Tibial nerve (tissue), 4 donors: ENCODE measurements at regions not wholly inside any gene's neighbourhood (a gene's known extent, or its start where the extent isn't known, plus 50 kb on each side); places are given as distances from the start of the nearest gene placed in this dataset.

Experiments used
- DNase-seq, 2 donors: peaks; one replicate each; pipeline ENCODE4 v3.0.0-alpha.2; 2019; ENCODE audit warnings: low spot score in 2 of 2
- H3K27ac ChIP-seq, 4 donors: fragments of 200-600 bp; sonication (generic) in 3 of 4; one replicate each; pipeline ENCODE4 v1.5.1; 2017 to 2019; ENCODE audit warnings: mild to moderate bottlenecking in 1 of 4
- H3K27me3 ChIP-seq, 2 donors: fragments of 200-600 bp; sonication (generic) in 1 of 2; one replicate each; pipeline versions ENCODE4 v1.5.1 to v1.6.0; 2017 to 2019
- H3K36me3 ChIP-seq, 3 donors: fragments of 200-600 bp; sonication (generic); one replicate each; pipeline ENCODE4 v1.5.1; 2018 to 2019
- H3K4me1 ChIP-seq, 4 donors: fragments of 200-600 bp; sonication (generic) in 3 of 4; one replicate each; pipeline ENCODE4 v1.5.1; 2017 to 2019
- H3K4me3 ChIP-seq, 4 donors: fragments of 200-600 bp; sonication (generic) in 3 of 4; one replicate each; pipeline ENCODE4 v1.5.1; 2017 to 2019; ENCODE audit warnings: mild to moderate bottlenecking in 1 of 4, moderate library complexity in 1 of 4
- H3K9me3 ChIP-seq, 4 donors: fragments of 200-600 bp; sonication (generic) in 3 of 4; one replicate each; pipeline ENCODE4 v1.5.1; 2017 to 2019
- CTCF ChIP-seq, 5 experiments: fragments of 200-600 bp in 3 of 5; fragments of 450-650 bp in 2 of 5; sonication (generic) in 3 of 5; IDR thresholded peaks; one replicate each; pipeline ENCODE4 v1.5.1; 2016 to 2019; ENCODE audit warnings: antibody characterized with exemption in 5 of 5, mild to moderate bottlenecking in 3 of 5, moderate library complexity in 2 of 5
- EP300 ChIP-seq, 2 donors: sonication (generic); formaldehyde crosslinking; IDR thresholded peaks; one replicate each; pipeline ENCODE4 v1.6.1; 2017; ENCODE audit warnings: antibody characterized with exemption in 2 of 2, mild to moderate bottlenecking in 1 of 2
- POLR2A ChIP-seq, 2 donors: fragments of 450-650 bp; IDR thresholded peaks; one replicate each; pipeline ENCODE4 v1.6.1; 2017; ENCODE audit warnings: antibody characterized with exemption in 2 of 2, mild to moderate bottlenecking in 2 of 2, moderate library complexity in 2 of 2
- WGBS, 2 donors: methylation state at CpG; one replicate each; pipeline ENCODE4 v1.1.5; 2018; 5-methylcytosine and 5-hydroxymethylcytosine counted together

DNA sequence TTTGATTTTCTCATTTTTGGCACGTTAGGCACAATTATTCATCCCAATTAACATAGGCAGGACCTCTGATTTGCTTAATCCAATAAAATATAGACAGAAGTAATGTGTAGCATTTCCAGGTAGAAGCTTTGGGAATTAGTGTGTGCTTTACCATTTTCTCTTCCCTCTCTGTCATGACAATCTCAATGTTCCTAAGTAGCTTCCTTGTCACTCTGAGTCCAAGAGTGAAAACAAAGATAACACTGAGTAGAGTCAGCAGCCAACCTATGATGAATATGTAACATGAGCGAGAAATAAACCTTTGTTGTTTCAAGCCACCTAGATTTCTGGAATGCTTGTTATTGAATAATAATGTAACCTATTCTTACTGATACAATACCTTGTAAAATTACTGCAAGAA is 283.8 kb downstream of the OMA1 start:
- Histone ChIP-seq H3K9me3 (no peaks in the 10 kb centered on the region), H3K4me1 (no peaks in the 10 kb centered on the region), H3K36me3 (peaks cover 0 to 8% (median 0%) of the 10 kb centered on the region in 3 donors), H3K27me3 (no peaks in the 10 kb centered on the region), H3K4me3 (no peak overlapping the region), H3K27ac (no peak overlapping the region)
- TF ChIP-seq EP300 (IDR thresholded peaks at IDR 0.05) (no peak), POLR2A (IDR thresholded peaks at IDR 0.05) (no peak)
- no peak for DNase-seq
- WGBS, 2 donors: 81 to 89% methylated on average over 2 of the region's 2 CpGs

DNA sequence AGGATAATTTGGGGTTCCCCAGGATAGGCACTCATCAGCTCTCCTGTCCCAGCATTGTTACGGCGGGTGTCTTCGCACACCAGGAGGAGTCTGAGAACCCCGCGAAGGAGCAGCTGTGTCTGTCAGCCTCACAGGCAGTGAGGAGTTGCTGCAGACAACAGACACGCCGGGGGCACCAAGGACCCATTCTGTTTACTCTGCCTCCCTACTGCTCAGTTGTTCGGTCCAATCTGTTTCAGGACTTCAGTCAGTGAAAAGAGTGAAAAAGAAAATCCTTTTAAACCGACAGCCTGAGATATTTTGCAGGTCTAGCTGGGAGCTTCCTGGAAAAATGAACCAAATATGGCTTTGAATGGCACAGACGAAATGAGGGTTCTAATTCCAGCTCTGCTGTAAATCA is 288.4 kb downstream of the OMA1 start:
- TF ChIP-seq EP300 (IDR thresholded peaks at IDR 0.05): no peak
- TF ChIP-seq POLR2A (IDR thresholded peaks at IDR 0.05): no peak
- TF ChIP-seq CTCF (IDR thresholded peaks at IDR 0.05): no peak
- DNase-seq: no peak
- Histone ChIP-seq H3K27ac (no peak overlapping the region), H3K36me3 (peaks cover 0 to 8% (median 0%) of the 10 kb centered on the region in 3 donors), H3K27me3 (no peaks in the 10 kb centered on the region), H3K9me3 (peaks cover 0 to 10% (median 0%) of the 10 kb centered on the region in 4 donors), H3K4me1 (no peaks in the 10 kb centered on the region), H3K4me3 (no peak overlapping the region)
- 76 to 82% methylated on average over 10 of the region's 10 CpGs for WGBS, 2 donors

GRCh38 chr1:58257003-58257402 is 289.5 kb downstream of the OMA1 start:
- Histone ChIP-seq H3K4me3 (no peak overlapping the region), H3K9me3 (peaks cover 0 to 10% (median 0%) of the 10 kb centered on the region in 4 donors), H3K27ac (no peak overlapping the region), H3K27me3 (no peaks in the 10 kb centered on the region), H3K36me3 (peaks cover 0 to 4% (median 0%) of the 10 kb centered on the region in 3 donors), H3K4me1 (no peaks in the 10 kb centered on the region)
- no peak for DNase-seq
- no peak for TF ChIP-seq POLR2A (IDR thresholded peaks at IDR 0.05)
- TF ChIP-seq CTCF (IDR thresholded peaks at IDR 0.05): no peak
- no peak for TF ChIP-seq EP300 (IDR thresholded peaks at IDR 0.05)
- WGBS, 2 donors: 76 to 92% methylated on average over 1 of the region's 1 CpG

DNA sequence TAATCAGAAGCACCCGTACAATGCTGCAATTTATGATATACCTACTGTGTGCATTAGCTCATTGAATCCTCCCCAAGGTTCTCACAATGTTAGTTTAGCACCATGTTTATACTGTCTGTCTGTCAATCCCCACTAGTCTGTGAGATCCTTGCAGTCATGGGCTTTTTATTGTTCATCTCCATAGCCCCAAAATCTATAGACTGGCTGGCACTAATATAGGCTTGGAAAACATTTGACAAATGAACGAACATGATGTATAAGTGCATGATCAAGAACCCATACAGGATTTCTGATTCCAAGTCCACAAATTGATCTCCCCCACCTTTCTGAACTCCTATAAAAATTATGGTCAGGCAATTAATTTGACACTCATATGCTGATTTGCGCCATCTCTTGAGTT is 290.0 kb downstream of the OMA1 start:
- H3K9me3 ChIP-seq: peaks cover 0 to 10% (median 0%) of the 10 kb centered on the region in 4 donors
- H3K27me3 ChIP-seq: no peaks in the 10 kb centered on the region
- no peaks in the 10 kb centered on the region for H3K4me1 ChIP-seq
- no peak for DNase-seq
- H3K27ac ChIP-seq: no peak overlapping the region
- WGBS, 2 donors: 88 to 90% methylated on average over 3 of the region's 3 CpGs
- H3K4me3 ChIP-seq: no peak overlapping the region
- no peaks in the 10 kb centered on the region for H3K36me3 ChIP-seq
- TF ChIP-seq CTCF (IDR thresholded peaks at IDR 0.05) (no peak), EP300 (IDR thresholded peaks at IDR 0.05) (no peak), POLR2A (IDR thresholded peaks at IDR 0.05) (no peak)

DNA sequence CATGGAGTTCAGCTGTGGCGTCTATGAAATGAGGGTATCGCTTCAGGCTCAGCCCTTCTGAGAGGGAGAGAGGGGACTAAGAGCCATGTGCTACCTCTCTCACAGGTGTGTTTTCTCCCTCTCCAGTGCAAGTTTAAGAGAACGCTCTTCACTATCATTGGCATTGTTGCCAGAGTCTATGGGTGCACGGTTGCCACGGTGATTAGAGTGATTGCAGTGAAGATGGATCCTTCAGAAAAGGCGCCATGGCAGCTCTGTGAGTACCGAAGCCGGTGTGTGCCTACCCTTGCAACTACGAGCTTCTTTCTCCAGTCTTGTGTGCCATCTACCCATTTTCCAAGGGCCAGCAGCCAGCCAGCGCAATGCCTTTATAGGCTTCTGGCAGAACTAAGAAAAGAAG is 290.5 kb downstream of the OMA1 start:
- H3K4me1 ChIP-seq: no peaks in the 10 kb centered on the region
- TF ChIP-seq CTCF (IDR thresholded peaks at IDR 0.05) (no peak), POLR2A (IDR thresholded peaks at IDR 0.05) (no peak), EP300 (IDR thresholded peaks at IDR 0.05) (no peak)
- no peak for DNase-seq
- no peak overlapping the region for H3K4me3 ChIP-seq
- H3K9me3 ChIP-seq: peaks cover 0 to 10% (median 0%) of the 10 kb centered on the region in 4 donors
- no peak overlapping the region for H3K27ac ChIP-seq
- no peaks in the 10 kb centered on the region for H3K36me3 ChIP-seq
- H3K27me3 ChIP-seq: no peaks in the 10 kb centered on the region
- 88 to 93% methylated on average over 10 of the region's 10 CpGs for WGBS, 2 donors

DNA sequence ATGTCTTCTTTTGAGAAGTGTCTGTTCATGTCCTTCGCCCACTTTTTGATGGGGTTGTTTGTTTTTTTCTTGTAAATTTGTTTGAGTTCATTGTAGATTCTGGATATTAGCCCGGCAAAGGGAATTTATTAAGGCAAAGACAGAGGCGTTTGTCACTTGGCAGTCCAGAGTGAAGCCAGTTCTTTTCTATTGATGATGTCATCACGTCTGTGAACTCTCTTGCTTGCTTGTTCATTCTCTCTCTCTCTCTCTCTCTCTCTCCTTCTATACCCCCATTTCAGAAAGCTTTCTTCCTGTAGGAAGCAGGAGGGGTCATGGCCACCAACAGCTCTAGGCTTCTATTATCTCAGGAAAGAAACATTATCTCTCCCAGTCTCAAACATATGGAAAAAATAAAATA is 291.3 kb downstream of the OMA1 start:
- no peak overlapping the region for H3K4me3 ChIP-seq
- H3K27me3 ChIP-seq: peaks cover 0 to under 1% of the 10 kb centered on the region in 2 donors
- no peak for DNase-seq
- no peak overlapping the region for H3K27ac ChIP-seq
- H3K4me1 ChIP-seq: peaks cover 0 to 3% (median 0%) of the 10 kb centered on the region in 4 donors
- TF ChIP-seq POLR2A (IDR thresholded peaks at IDR 0.05): no peak
- no peak for TF ChIP-seq EP300 (IDR thresholded peaks at IDR 0.05)
- TF ChIP-seq CTCF (IDR thresholded peaks at IDR 0.05): no peak
- WGBS, 2 donors: 53 to 76% methylated on average over 3 to 4 of the region's 4 CpGs
- H3K9me3 ChIP-seq: peaks cover 0 to 10% (median 0%) of the 10 kb centered on the region in 4 donors
- no peaks in the 10 kb centered on the region for H3K36me3 ChIP-seq
